NCI-H524 treated with DMSO at 0.1 percent for 48 hours (cell line): ENCODE measurements at regions not wholly inside any gene's neighbourhood (a gene's known extent, or its start where the extent isn't known, plus 50 kb on each side); places are given as distances from the start of the nearest gene placed in this dataset.

Source experiments
- DNase-seq: peaks from one replicate; lab custom pipeline; 2025; lab: John Stamatoyannopoulos, UW

DNA sequence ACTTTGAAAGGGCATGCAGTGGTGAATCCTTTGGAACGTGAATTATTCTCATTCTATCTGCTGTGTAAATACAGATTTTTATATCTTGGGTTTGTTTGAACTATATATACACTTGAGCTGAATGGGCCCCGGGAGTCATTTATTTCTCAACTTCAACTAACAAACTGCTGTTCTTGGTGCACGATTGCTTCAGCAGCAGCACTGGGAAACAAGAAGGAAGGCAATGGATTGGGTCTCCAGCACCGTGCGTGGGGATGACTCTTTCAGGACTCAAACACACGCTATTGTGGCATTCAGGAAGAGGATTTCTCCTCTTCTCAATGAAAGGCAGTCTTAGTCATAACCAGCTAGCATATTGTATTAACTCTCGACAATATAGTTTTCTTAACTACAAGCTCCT lies 226.0 kb upstream of the NFE2L3 start:
- DNase-seq = no peak

DNA sequence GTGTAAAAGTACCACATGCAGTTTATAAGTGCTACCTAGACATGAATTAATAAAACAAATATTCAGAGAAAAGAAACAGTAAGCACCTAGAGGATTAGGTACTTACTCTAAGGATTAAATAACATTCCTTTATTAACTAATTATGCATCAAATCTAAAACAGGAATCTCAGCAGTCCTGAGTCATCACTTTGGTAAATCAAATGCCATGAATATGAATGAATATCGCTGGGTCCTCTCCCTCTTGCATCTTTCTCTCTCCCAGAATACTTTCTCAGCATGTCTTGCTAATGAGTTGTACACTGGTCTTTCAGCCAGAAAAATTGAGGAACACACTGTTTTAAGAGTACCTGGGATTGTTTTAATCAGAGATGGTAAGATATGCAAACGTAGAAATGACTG lies 225.5 kb upstream of the NFE2L3 start:
- DNase-seq = no peak

DNA sequence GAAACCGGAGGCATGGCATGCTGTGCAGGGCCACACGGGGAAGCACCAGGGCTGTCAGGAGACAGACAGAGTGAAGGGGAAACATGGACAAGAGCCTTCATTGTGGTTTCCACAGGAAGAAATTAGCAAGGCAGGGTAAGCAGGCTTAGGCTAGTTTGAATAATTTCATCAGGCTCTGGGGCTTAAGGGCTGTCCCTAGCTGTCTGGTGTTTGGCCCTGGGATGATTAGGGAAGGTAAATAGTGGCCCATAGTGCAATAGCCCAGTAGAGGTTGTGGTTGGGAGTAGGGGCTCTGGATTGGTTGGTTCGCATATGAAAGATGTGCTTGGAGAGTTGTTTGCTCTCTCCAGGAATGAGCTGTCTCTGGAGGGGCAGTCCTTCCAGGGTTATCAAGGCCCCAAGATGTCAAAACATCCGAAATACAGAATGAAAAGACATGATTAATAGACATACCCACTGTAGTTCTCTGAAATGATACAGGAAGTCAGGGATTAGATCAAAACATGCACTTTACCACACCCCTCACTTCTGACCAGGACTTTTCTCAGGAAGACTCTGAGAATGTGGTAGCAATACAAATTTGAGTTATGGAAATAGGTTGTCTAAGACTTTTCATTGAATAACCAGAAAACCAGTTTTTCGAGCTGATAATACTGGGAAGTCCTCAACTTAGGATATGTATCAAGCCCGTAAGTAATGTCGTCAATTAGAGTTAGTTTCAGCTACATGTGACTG lies 224.9 kb upstream of the NFE2L3 start:
- no peak for DNase-seq

DNA sequence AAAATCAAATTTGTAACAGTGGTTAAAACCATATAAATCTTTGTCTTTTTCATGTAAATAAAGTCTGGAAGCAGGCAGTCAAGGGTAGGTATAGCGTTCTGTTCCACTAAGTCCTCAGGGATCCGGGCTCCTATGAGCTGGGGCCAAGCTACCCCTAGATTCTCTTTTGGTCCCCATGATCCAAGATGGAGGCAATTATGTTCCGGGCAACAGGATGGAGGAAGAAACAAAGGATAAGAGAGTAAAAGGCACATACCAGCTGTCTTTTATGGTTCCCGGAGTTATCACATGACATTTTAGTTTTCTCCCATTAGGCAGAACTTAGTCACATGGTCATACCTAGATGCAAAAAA lies 224.4 kb upstream of the NFE2L3 start:
- no peak for DNase-seq

DNA sequence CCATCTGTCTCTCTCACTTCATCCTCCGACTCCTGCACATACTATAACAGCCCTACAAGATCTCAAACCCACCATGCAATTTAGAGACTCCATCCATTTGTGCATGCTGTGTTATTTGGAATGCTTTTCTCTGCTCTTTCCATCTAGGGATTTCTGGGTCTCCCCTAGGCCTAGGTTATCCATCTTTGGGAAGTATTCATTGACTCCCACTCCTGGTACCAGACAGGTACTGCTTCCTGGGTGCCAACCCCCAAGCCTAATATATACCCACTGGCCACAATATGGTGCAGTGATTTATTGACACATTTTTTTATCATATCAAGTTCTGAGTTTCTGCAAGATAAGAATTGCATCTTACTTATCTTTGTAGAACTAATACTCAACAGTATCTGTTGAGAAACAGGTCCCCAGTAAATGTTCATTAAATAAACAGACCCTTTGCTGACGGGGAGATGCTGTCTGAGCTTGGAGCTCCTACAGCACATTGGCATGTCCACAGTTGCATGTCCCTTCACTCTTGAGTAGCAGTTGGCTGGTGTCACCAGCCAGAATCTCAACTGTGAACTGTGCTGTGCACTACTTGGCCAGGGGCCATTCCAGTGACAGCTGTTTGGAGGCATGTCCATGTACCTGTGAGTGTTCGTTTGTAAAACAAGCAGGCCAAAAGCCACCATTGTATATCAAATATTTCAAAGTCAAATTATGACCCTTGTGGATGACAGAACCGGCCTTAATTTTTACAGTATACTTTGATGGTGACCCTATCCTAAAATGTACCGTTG lies 223.3 kb upstream of the NFE2L3 start:
- DNase-seq = no peak

DNA sequence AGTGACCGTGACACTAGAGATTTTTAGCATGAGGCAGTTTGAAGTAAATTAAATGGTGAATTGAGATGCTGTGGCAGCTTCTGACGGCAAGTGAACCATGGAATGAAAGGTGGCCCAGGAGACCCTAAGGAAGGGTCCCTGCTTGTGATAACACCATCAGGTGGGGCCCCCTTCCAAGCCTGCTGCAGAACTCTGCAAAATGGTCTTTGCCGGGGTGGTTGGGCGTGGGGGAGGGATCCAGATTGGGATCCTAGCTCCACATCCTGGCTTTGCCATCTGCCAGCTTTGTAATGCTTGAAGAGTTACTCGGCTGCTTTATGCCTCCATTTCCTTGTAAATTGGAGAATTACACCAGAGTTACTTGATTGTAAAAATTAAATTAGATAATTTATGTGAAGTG lies 222.6 kb upstream of the NFE2L3 start:
- DNase-seq = no peak

DNA sequence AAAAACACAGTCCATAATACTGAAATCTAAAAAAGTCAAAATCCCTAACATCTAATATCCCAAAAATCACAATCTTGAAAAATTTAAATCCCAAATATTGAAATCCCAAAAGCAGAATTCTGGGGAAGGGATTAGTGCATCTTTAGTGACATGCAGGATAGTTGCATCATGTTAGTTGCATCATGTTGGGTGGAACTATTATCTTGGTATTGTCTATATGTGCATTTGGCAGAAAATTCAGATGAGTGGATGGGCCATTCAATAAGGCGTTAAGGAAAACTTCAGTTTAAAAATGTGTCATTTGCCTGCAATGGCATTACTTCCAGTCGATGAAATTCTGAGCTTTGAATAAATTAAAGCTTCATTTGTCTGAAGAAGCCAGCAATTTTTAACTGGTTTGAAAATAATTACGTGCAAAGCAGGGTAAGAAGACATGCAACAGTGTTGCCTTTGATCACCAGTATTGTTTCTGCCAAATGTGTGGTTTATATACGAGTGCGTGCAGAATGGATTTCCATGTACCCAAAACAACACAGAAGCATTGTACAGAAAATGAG lies 221.4 kb upstream of the NFE2L3 start:
- no peak for DNase-seq

DNA sequence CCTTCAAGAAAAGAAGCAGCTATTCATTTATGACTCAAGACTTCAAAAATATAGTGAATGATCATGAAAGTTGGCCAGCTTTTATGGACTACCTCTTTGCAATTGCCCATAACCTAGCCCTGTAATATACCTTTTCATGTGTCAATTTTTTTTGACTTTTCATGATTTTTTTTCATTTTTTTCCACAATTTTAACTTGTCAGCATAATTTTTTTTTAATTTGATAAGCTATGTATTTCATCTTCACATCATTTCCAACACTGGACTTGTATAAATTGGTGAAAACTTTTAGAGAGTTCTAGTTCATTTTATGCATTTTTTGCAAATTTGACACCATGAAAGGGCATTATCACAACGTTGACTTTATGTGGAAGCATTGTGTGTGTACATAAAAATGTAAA lies 220.8 kb upstream of the NFE2L3 start:
- DNase-seq = no peak

DNA sequence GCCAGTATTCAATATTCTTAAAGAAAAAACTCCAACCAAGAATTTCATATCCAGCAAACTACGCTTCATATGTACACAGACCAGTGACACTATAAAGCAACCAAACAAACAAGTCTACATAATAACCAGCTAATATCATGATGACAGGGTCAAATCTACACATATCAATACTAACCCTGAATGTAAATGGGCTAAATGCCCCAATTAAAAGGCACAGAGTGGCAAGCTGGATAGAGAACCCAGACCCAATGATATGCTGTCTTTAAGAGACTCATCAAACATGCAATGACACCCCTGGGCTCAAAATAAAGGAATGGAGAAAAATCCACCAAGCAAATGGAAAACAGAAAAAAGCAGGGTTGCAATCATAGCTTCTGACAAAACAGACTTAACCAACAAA lies 218.1 kb upstream of the NFE2L3 start:
- no peak for DNase-seq

DNA sequence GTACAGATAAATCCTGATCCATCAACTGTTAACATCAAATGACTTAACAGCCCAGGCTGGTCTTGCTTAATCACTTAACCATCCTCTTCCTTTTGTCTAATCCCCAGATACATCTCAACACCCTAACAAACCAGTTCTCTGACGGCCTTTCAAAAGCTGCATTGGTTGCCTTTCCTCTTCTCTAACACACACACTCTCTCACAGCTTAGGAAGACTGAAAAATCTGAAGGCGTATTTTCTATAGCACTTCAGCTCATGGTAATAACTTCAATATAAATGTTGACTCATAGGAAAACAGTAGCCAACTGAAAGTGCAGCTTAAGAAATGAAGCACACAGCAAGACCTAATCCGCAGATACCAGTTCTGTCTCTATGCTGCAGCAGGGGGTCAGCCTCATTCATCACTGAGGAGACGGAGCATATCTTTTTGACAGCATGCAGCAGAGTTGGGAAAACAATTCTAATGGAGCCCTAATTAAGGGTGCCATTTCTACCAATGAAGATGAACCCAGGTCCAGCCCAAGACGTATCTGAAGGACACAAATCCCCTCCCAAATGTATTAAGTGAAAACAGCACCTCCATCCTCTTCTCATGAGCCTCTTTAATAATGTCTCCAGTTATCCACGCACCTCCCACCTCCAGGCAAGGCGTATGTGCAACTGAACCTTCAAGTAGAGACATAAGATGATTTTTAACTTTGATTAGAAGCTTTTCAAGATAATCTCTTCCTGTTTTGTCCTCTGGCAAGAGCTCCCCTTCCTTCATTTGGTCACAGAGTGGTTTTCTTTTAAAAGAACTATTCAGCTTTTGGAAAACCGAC lies 211.7 kb upstream of the NFE2L3 start:
- no peak for DNase-seq

DNA sequence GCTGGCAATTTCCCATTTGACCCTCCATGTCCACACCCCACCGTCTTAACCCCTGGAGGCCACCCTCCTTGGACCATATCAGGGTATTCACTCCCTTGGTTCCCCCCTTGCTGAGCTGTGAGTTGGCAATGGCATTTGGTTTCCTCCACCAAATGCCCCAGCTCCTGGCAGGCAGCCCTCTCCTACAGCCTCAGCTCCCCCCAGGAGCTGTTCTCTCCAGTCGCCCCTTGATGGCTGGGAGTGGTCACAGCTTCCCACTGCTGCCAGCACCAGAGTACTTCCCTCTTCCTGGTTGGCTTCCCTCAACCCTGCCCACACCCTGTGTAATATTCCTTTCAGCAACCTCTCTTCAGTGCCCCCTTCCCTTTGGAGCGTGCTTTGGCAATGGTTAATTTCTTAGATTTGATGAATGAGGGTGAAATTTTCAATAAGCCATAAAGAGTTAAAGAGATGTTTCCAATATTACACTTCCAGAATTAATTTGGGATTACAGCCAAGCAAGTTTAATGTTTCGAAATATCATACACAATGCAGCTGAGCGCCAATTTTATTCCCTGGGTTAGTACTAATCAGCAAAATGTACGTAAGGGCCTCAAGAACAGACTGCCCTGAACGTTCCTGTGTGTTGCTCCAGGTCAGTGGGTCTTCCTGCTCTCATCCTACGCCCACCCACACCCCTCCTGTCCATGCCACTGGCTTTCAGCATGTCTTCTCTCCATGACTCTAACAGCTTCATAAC lies 207.1 kb upstream of the NFE2L3 start:
- no peak for DNase-seq

DNA sequence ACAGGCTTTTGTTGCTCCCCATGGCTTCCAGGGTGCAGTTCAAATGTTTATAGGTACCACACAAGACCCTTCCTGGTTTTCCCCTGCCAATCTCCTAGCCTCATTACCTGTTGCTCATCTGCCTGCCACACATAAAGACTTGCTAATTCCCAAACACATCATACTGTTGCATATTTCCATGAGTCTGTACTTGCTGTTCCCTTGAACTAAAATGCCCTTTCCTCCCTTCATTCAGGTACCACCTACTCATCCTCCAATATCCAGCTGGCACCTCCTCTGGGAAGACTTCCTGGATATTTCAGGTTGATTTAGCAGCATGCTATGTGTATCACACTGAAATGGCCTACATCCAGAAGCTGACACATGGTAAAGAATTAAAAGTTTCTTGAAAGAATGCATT lies 206.4 kb upstream of the NFE2L3 start:
- no peak for DNase-seq

DNA sequence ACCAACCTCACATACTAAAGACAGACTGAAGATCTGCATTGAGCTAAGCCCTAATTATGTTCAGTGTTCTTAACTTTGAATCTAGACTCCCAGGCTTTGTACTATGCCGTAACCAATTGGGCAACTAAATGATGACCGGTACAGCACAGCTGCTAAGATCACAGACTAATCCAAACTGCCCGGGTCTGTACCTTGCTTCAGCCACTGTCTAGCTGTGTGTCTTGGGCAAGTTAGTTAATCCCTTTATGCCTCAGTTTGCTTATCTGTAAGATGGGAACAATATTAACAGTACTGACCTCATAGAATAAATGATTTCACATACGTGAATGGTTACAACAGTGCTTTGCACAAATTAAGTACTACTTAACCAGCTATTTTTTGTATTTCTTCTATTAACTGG lies 205.8 kb upstream of the NFE2L3 start:
- no peak for DNase-seq

DNA sequence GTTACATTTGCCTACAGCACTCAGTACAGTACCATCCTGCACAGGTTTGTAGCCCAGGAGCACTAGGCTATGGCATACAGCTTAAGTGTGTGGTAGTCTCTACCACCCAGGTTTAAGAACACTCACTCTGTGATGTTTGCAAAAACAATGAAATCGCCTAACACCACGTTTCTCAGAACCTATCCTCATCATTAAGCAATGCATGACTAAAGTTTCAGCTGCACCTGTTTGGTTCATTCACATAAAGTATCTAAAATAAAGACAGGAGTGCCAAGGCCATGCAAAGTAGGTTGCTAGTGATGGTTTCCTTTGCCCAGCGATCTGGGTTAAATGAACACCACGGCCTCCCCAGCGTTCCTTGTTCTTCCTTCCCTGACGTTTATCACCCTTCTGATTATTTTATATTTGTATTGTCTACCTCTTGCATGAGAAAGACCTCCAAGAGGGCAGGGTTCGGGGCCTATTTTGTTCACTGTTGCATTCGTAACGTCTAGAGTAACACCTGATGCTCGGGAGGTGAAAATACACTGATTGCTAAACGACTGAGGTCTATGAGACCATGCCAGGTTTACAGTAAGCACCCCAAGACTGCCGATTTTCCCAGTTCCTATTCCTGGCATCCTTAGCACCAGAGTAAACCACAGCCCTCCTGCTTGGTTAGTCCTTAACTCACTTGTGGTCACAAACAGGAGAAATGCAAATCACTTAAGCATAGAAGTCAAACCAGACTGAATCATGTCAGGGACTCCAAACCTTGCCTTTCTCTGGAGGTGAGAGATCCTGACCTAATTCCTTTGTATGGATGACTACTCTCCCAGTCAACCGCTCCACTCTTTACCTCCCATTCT lies 204.1 kb upstream of the NFE2L3 start:
- no peak for DNase-seq

DNA sequence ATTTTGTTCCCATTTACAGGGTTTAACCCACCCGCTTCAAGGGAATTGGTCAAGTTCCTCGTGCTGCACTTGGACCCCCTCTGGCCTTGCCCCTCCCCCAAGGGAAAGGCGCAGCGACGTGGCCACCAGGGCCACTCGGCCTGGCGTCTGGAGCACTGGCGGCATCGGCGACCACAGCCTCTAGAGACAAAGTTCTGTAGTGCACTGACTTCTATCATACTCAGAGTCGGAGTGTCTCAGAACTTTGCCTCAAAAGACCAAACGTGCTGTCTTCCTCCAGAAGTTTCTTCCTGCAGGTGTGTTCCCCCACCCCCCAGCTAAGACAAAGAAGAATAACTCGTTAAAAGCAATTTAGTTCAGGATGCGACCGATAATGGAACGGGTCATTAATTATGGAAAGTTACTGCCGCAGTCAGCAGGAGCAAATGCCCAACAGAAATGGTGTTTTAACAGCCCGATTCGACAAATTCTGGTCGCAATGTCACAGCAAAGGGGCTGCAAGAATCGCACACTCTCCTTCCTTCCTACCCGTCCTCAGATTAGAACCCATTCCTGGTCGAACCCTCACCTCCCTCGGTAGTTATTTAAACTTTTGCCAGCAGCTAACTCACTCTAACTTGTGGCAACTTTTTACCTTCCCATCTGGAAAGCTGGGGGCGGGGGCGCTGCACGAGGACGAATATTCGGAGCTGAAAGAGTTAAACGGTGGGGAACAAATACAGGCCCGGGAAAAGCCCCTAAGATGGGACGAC lies 202.1 kb upstream of the NFE2L3 start:
- no peak for DNase-seq

DNA sequence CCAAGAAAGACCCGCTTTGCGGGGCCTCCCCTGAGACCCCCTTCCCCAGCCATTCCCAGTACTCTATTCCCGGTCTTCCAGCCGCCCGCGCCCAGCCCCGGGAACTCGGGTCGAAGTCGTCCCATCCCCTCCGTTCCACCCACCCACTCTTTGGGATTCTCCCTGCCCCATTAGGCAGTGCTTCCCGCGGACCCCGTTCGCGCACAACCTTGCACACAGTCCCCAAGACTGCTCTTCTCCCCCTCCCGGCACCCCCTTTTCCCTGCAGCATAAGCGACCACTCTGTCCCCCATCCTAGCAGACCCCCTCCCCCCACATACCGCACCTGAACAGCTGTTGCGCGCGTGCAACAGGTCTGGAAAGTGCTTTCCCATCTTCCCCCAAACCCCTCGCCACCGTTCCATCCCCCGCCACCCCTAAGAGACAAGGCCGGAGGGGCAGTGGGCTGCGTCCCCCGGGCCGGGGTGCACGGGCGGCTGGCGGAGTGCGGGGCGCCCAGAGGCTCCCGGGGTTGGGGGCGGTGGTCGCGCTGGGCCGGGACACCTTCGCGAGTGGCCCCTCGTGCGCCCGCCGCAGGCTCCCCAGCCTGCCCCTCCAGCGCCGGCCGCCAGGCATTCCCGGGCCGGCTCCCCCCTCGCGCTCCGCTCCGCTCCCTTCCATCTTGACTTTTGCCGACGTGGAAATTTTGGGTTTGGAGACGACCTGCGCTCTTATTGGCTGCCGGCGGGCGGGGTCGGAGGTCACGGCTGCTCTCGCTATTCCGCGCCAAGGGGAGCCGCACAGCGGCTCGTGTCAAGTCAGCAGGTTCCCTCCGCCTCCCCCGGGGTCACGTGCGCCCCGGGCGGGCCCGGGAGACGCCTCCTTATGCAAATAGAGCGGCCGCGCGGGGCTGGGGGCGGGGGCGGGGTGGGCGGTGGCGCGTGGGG lies 201.2 kb upstream of the NFE2L3 start:
- peak; percentile 57 for DNase-seq

DNA sequence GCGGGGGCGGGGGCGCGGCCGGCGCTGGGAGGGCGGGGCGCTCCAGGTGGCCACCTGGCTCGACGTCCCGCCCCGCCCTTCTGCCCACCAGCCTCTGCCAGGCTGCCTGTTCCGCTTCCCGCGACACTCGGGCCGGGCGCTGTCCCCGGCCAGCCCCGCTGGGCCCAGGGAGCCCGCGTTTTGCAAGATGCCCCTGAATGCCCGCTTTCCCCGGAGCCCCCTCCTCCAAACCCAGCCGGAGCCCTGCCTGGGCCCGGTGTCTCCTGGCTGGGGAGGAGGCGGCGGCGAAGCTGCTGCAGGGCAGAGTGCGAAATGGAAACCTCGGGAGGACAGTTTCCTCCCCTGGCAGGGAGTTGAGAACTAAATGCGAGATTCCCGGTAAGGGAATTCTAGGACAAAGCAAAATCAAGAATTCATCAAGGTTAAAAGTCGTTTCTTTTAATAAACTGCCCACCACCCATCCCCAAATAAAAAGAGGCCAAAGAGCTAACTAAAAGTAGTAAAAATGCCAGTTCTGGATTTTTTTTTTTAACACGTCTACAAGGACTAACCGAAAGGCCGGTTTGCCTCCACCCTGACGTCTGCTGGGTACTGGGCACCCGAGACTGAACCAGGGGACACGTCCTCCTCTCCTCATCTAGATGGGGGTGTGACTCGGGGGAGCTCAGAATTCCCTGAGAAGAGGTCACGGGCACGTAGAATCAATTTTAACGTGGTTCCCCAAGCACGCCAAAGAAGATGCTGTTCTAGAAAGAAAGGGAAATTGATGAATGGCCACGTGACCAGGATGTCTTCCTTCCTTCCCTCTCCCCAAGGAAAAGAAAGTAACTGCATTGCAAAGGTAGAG lies 200.4 kb upstream of the NFE2L3 start:
- no peak for DNase-seq
